AG10803 (cell line): ENCODE measurements at regions not wholly inside any gene's neighbourhood (a gene's known extent, or its start where the extent isn't known, plus 50 kb on each side); places are given as distances from the start of the nearest gene placed in this dataset.
A peak's percentile ranks its signal among the peaks of the same experiment; 100 is the strongest.
"Not testable (repeated sequence)": the region's sequence is repeated elsewhere in the genome, so short reads cannot be mapped to it uniquely, and the experiment has no call there.

Experiments used
- DNase-seq: peaks from one replicate; pipeline ENCODE4 v3.0.0; 2010; ENCODE audit warnings: low read depth
- H3K4me3 ChIP-seq: 2 replicates; pipeline ENCODE4 v1.5.1; 2011; ENCODE audit warnings: mild to moderate bottlenecking, low read length, control low read depth
- TF ChIP-seq, protein P1 (sequence below): conservative IDR thresholded peaks from 2 replicates; pipeline ENCODE4 v1.5.1; 2011; ENCODE audit warnings: mild to moderate bottlenecking, low read length, control low read depth, inconsistent platforms

DNA sequence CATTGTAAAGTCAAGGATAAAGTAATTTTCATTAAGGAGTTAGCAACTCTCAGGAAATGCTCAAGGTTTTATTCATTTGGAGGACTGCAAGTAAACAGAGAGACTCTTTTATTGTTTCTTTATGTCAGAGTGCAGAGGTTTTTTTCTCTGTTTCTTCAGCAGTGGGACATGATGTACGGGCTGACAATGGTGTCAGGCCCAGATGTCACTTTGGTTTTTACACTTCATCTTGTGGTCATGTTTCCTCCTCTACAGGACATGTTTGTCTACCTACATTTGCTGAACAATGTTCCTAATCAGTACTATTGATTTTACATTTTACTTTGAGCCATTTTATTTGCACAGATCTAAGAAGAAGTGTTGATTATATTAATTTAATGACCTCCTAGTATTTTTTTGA, 72.8 kb upstream of the PARP8 start:
- TF ChIP-seq, protein P1, sequence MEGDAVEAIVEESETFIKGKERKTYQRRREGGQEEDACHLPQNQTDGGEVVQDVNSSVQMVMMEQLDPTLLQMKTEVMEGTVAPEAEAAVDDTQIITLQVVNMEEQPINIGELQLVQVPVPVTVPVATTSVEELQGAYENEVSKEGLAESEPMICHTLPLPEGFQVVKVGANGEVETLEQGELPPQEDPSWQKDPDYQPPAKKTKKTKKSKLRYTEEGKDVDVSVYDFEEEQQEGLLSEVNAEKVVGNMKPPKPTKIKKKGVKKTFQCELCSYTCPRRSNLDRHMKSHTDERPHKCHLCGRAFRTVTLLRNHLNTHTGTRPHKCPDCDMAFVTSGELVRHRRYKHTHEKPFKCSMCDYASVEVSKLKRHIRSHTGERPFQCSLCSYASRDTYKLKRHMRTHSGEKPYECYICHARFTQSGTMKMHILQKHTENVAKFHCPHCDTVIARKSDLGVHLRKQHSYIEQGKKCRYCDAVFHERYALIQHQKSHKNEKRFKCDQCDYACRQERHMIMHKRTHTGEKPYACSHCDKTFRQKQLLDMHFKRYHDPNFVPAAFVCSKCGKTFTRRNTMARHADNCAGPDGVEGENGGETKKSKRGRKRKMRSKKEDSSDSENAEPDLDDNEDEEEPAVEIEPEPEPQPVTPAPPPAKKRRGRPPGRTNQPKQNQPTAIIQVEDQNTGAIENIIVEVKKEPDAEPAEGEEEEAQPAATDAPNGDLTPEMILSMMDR = no peak
- DNase-seq = no peak
- no peak overlapping the region for H3K4me3 ChIP-seq

DNA sequence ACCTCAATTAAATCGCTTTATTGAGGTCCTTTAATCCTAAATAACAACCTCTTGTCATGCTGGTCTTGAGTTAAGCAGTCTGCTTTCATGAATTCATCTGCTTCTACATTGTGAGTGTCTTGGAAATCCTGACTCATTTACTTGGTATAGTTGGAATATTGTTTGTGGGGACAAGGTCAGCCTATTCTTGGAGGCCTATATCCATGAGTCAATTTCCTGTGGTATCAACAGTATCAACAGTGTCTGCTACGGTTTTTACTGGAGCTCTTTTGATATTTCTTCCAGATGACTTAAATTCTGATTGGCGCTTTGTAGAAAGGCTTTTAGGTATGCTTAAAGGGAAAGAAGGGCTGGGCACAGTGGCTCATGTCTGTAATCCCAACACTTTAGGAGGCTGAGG, 71.2 kb upstream of the PARP8 start:
- no peak overlapping the region for H3K4me3 ChIP-seq
- TF ChIP-seq, protein P1 = no peak
- DNase-seq = peak; percentile 85

GRCh38 chr5:50601576-50601975, 64.9 kb upstream of the PARP8 start:
- DNase-seq, H3K4me3 ChIP-seq: not testable (repeated sequence)

DNA sequence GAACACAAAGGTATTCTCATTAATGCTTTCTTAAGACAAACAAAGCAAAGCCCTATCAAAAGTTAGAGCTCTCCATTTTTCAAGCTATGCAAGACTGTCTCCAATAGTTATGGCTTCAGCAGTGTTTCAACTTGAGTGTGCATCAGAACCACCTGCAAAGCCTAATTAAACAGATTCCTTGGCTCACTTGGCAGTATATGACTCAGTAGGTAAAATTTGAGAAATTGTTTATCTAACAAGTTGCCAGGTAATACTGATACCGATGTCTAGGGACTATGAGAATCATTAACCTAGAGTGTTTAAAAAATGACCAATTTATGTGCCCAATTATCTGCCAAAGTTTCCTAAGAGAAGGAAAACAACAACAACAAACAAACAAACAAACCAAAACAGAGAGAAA, 60.3 kb upstream of the PARP8 start:
- H3K4me3 ChIP-seq = no peak overlapping the region
- no peak for DNase-seq
- TF ChIP-seq, protein P1 = no peak

DNA sequence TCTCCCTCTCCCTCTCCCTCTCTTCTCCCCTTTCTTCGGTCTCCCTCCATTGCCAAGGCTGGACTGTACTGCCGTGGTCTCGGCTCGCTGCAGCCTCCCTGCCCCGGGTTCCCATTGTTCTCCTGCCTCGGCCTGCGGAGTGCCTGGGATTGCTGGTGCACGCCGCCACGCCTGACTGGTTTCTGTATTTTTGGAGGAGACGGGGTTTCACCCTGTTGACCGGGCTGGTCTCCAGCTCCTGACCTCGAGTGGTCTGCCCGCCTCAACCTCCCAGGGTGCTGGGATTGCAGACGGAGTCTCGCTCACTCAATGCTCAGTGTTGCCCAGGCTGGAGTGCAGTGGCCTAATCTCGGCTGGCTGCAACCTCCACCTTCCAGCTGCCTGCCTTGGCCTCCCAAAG, 59.0 kb upstream of the PARP8 start:
- DNase-seq, H3K4me3 ChIP-seq: not testable (repeated sequence)

DNA sequence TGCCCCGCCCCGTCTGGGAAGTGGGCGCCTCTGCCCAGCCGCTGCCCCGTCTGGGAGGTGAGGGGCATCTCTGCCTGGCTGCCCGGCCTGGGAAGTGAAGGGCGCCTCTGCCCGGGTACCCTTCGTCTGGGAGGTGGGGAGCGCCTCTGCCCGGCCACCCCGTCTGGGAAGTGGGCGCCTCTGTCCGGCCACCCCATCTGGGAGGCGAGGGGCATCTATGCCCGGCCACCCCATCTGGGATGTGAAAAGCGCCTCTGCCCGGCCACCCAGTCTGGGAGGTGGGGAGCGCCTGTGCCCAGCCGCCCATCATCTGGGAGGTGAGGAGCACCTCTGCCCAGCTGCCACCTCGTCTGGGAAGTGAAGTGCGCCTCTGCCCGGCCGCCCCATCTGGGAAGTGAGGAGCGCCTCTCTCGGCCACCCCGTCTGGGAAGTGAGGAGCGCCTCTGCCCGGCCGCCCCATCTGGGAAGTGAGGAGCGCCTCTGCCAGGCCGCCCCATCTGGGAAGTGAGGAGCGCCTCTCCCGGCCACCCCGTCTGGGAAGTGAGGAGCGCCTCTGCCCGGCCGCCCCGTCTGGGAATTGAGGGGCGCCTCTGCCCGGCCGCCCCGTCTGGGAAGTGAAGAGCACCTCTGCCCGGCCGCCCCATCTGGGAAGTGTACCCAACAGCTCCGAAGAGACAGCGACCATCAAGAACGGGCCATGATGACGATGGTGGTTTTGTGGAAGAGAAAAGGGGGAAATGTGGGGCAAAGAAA, 58.3 kb upstream of the PARP8 start:
- H3K4me3 ChIP-seq, DNase-seq: not testable (repeated sequence)

DNA sequence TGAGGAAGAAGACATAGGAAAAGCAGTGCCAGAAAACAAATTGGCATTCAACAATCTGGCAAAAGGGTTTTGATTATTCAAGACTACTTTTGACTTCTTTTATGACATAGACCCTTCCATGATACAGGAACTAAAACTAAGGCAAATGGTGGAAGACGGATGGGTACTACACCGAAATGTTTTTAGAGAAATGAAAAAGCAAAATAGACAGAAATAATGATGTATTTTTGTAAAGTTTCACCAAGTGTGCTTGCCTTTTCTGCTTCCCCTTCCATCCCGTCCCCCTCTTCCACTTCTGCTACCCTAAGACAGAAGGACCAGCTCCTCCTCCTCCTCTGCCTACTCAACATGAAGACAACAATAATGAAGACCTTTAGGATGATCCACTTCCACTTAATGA, 53.4 kb upstream of the PARP8 start:
- DNase-seq = not testable (repeated sequence)

More for the DNA sequence above, 53.4 kb upstream of the PARP8 start:
- not testable (repeated sequence) for H3K4me3 ChIP-seq
